H1 (cell line): ENCODE measurements at regions not wholly inside any gene's neighbourhood (a gene's known extent, or its start where the extent isn't known, plus 50 kb on each side); places are given as distances from the start of the nearest gene placed in this dataset.

Experiments
- CTCF ChIA-PET: fragments of 300-600 bp; sonication (Branson Sonifier 250); formaldehyde crosslinking; loops from one replicate; lab custom pipeline; 2021; ENCODE audit not compliant: partially characterized antibody; lab: Charles Lee
- POLR2A ChIA-PET: fragments of 300-600 bp; sonication (Branson Sonifier 250); formaldehyde crosslinking; loops from one replicate; lab custom pipeline; 2021; ENCODE audit warnings: inconsistent platforms; ENCODE audit not compliant: partially characterized antibody; lab: Charles Lee
- DNase-seq, 2 experiments: peaks; one replicate each; pipeline versions ENCODE4 v3.0.0 to v3.0.0-alpha.2; 2010 to 2022; ENCODE audit warnings: low spot score in 2 of 2, low read depth in 1 of 2, mixed read lengths in 1 of 2
- FAIRE-seq: peaks from 2 replicates; lab custom pipeline; 2011; peaks lifted over from hg19 to GRCh38; lab: Jason Lieb, UNC
- H2AFZ ChIP-seq: 2 replicates; pipeline ENCODE4 v1.8.1; 2012; ENCODE audit warnings: low read length, inconsistent platforms
- H2AK5ac ChIP-seq: 2 replicates; pipeline ENCODE4 v1.6.1; 2013; ENCODE audit warnings: low read depth, low read length
- H2BK120ac ChIP-seq: replicated peaks from 2 replicates; pipeline ENCODE3; 2013; ENCODE audit warnings: low read depth, low read length, inconsistent platforms
- H2BK12ac ChIP-seq: 2 replicates; pipeline ENCODE4 v1.6.1; 2013; ENCODE audit warnings: low read depth, low read length
- H2BK15ac ChIP-seq: 2 replicates; pipeline ENCODE4 v1.6.1; 2013; ENCODE audit warnings: low read length
- H2BK20ac ChIP-seq: 2 replicates; pipeline ENCODE4 v1.6.1; 2013; ENCODE audit warnings: low read length
- H2BK5ac ChIP-seq: 2 replicates; pipeline ENCODE4 v1.6.1; 2013; ENCODE audit warnings: low read depth, low read length
- H3K14ac ChIP-seq: 2 replicates; pipeline ENCODE4 v1.6.1; 2013; ENCODE audit warnings: inconsistent platforms; ENCODE audit not compliant: insufficient read length
- H3K18ac ChIP-seq: 2 replicates; pipeline ENCODE4 v1.6.1; 2013; ENCODE audit warnings: low read length; ENCODE audit errors: extremely low read depth
- H3K23ac ChIP-seq: 2 replicates; pipeline ENCODE4 v1.6.1; 2013; ENCODE audit warnings: inconsistent platforms; ENCODE audit not compliant: insufficient read length
- H3K23me2 ChIP-seq: 2 replicates; pipeline ENCODE4 v1.6.1; 2013; ENCODE audit warnings: low read depth, low read length
- H3K27ac ChIP-seq: 2 replicates; pipeline ENCODE4 v1.6.1; 2011; ENCODE audit warnings: low read depth, low read length, inconsistent platforms
- H3K27me3 ChIP-seq, 4 experiments: replicated peaks in 1 of 4; 1 replicate in 1 of 4; 2 replicates in 3 of 4; pipeline versions ENCODE4 v1.6.1 to v1.8.1; 2011 to 2013; ENCODE audit warnings: low read length in 3 of 4, mild to moderate bottlenecking in 3 of 4, inconsistent platforms in 2 of 4, mixed read lengths in 2 of 4, moderate library complexity in 1 of 4; ENCODE audit not compliant: control insufficient read depth in 3 of 4, insufficient read depth in 3 of 4; ENCODE audit errors: extremely low read depth in 1 of 4
- H3K36me3 ChIP-seq, 4 experiments: 2 replicates each; pipeline versions ENCODE4 v1.6.1 to v1.8.1; 2011 to 2013; ENCODE audit warnings: mild to moderate bottlenecking in 4 of 4, low read length in 3 of 4, moderate library complexity in 2 of 4, control low read depth in 1 of 4, inconsistent platforms in 1 of 4; ENCODE audit not compliant: insufficient read depth in 4 of 4, control insufficient read depth in 2 of 4
- H3K4ac ChIP-seq: replicated peaks from 2 replicates; pipeline ENCODE3; 2013; ENCODE audit warnings: low read length, low read depth, mixed read lengths, inconsistent platforms; ENCODE audit not compliant: insufficient read length
- H3K4me1 ChIP-seq, 4 experiments: replicated peaks in 1 of 4; 1 replicate in 1 of 4; 2 replicates in 3 of 4; pipeline versions ENCODE4 v1.6.1 to v1.8.1; 2011 to 2013; ENCODE audit warnings: low read length in 3 of 4, inconsistent platforms in 2 of 4, mixed read lengths in 1 of 4; ENCODE audit not compliant: insufficient read depth in 4 of 4, control insufficient read depth in 3 of 4
- H3K4me2 ChIP-seq, 2 experiments: 2 replicates each; pipeline versions ENCODE4 v1.6.1 to v1.8.1; 2011 to 2013; ENCODE audit warnings: low read depth in 2 of 2, low read length in 2 of 2, control low read depth in 1 of 2, inconsistent platforms in 1 of 2, mild to moderate bottlenecking in 1 of 2; ENCODE audit not compliant: insufficient read depth in 1 of 2
- H3K4me3 ChIP-seq, 4 experiments: fragments of 200-600, 300-600 bp in 1 of 4; sonication (generic), shearing (Covaris generic), sonication (Bioruptor Twin) in 1 of 4; 2 replicates each; pipeline versions ENCODE4 v1.5.1 to v1.8.1; 2011 to 2016; ENCODE audit warnings: low read length in 4 of 4, low read depth in 3 of 4, control low read depth in 2 of 4, inconsistent platforms in 2 of 4, mild to moderate bottlenecking in 2 of 4, mixed read lengths in 1 of 4, moderate library complexity in 1 of 4; ENCODE audit not compliant: insufficient read depth in 2 of 4; ENCODE audit errors: extremely low read depth in 1 of 4
- H3K56ac ChIP-seq: replicated peaks from 2 replicates; pipeline ENCODE3; 2013; ENCODE audit warnings: low read depth, mild to moderate bottlenecking, mixed read lengths, low read length, inconsistent platforms; ENCODE audit not compliant: insufficient read length
- H3K79me1 ChIP-seq: 2 replicates; pipeline ENCODE4 v1.6.1; 2013; ENCODE audit warnings: low read depth, low read length, control low read depth
- H3K79me2 ChIP-seq, 2 experiments: 2 replicates each; pipeline versions ENCODE4 v1.6.1 to v1.8.1; 2012 to 2013; ENCODE audit warnings: low read length in 2 of 2, mild to moderate bottlenecking in 2 of 2, inconsistent platforms in 1 of 2; ENCODE audit not compliant: insufficient read depth in 2 of 2, control insufficient read depth in 1 of 2
- H3K9ac ChIP-seq, 4 experiments: replicated peaks in 1 of 4; 1 replicate in 1 of 4; 2 replicates in 3 of 4; pipeline versions ENCODE4 v1.6.1 to v1.8.1; 2011 to 2013; ENCODE audit warnings: low read depth in 3 of 4, low read length in 3 of 4, control low read depth in 2 of 4, mild to moderate bottlenecking in 2 of 4, moderate library complexity in 2 of 4, inconsistent platforms in 1 of 4; ENCODE audit errors: extremely low read depth in 1 of 4
- H3K9me3 ChIP-seq, 2 experiments: 2 replicates each; pipeline versions ENCODE4 v1.6.1 to v1.8.1; 2012 to 2013; ENCODE audit warnings: mild to moderate bottlenecking in 2 of 2, moderate library complexity in 2 of 2, control low read depth in 1 of 2, inconsistent platforms in 1 of 2, low read depth in 1 of 2, low read length in 1 of 2, mixed read lengths in 1 of 2; ENCODE audit not compliant: insufficient read depth in 2 of 2
- H4K20me1 ChIP-seq, 2 experiments: replicated peaks in 1 of 2; 2 replicates each; pipeline versions ENCODE3 to v1.8.1; 2011 to 2013; ENCODE audit warnings: inconsistent platforms in 2 of 2, low read length in 2 of 2, mild to moderate bottlenecking in 1 of 2; ENCODE audit not compliant: insufficient read depth in 2 of 2, control insufficient read depth in 1 of 2
- H4K5ac ChIP-seq: 2 replicates; pipeline ENCODE4 v1.6.1; 2013; ENCODE audit warnings: low read length, low read depth, mixed read lengths, inconsistent platforms; ENCODE audit not compliant: insufficient read length
- H4K8ac ChIP-seq: 2 replicates; pipeline ENCODE4 v1.8.0; 2013; ENCODE audit warnings: mild to moderate bottlenecking, moderate library complexity, low read length, inconsistent platforms; ENCODE audit not compliant: insufficient read depth; ENCODE audit errors: extremely low read depth
- H4K91ac ChIP-seq: replicated peaks from 2 replicates; pipeline ENCODE3; 2013; ENCODE audit warnings: low read length, mixed read lengths, inconsistent platforms; ENCODE audit not compliant: insufficient read length
- BACH1 ChIP-seq: IDR thresholded peaks from 2 replicates; pipeline ENCODE4 v1.6.1; 2012; ENCODE audit warnings: low read length, improper control_type of control experiment
- CBX8 ChIP-seq: fragments of 300-800, 300-1000 bp; sonication (generic); IDR thresholded peaks from 2 replicates; pipeline ENCODE4 v1.7.1; 2016; ENCODE audit warnings: low read depth, low read length, borderline replicate concordance
- CHD1 ChIP-seq: IDR thresholded peaks from 2 replicates; pipeline ENCODE4 v1.6.1; 2012; ENCODE audit warnings: low read depth, low read length, improper control_type of control experiment
- CHD2 ChIP-seq: IDR thresholded peaks from 2 replicates; pipeline ENCODE4 v1.6.1; 2012; ENCODE audit warnings: low read length, improper control_type of control experiment
- EZH2 ChIP-seq: fragments of 200-600 bp; sonication (generic); IDR thresholded peaks from 2 replicates; pipeline ENCODE4 v1.7.1; 2012; ENCODE audit warnings: low read depth, mild to moderate bottlenecking, moderate library complexity, low read length, inconsistent platforms; ENCODE audit not compliant: severe bottlenecking
- FOSL1 ChIP-seq: IDR thresholded peaks from 2 replicates; pipeline ENCODE4 v1.6.1; 2011; ENCODE audit warnings: mild to moderate bottlenecking, low read depth, low read length, moderate library complexity; ENCODE audit not compliant: insufficient read depth
- GTF2F1 ChIP-seq: IDR thresholded peaks from 2 replicates; pipeline ENCODE4 v1.6.1; 2012; ENCODE audit warnings: low read depth, low read length, improper control_type of control experiment, borderline replicate concordance
- HDAC6 ChIP-seq: IDR thresholded peaks from one replicate; pipeline ENCODE4 v1.7.1; 2012; ENCODE audit warnings: low read depth, mild to moderate bottlenecking, inconsistent platforms, low read length, moderate library complexity
- PHF8 ChIP-seq: fragments of 200-600 bp; sonication (generic); conservative IDR thresholded peaks from 2 replicates; pipeline ENCODE4 v1.7.1; 2012; ENCODE audit warnings: low read depth, mild to moderate bottlenecking, inconsistent platforms, low read length, moderate library complexity
- POU5F1 ChIP-seq: IDR thresholded peaks from 2 replicates; pipeline ENCODE4 v1.6.1; 2011; ENCODE audit warnings: low read depth, mild to moderate bottlenecking, low read length, moderate library complexity
- WGBS, 2 experiments: shearing (Covaris generic) in 1 of 2; methylation state at CpG; one replicate each; pipeline versions ENCODE4 v1.1.6 to v1.1.7; 2013 to 2015; ENCODE audit warnings: low lambda C conversion rate in 2 of 2, mixed read lengths in 2 of 2, inconsistent platforms in 1 of 2, low coverage in 1 of 2, missing lambda C conversion rate in 1 of 2; ENCODE audit not compliant: insufficient replicate concordance in 2 of 2, insufficient coverage in 1 of 2, insufficient read length in 1 of 2; ENCODE audit errors: extremely low coverage in 1 of 2, missing lambda C conversion rate in 1 of 2; 5-methylcytosine and 5-hydroxymethylcytosine counted together

- CTCF ChIA-PET = interaction anchor here (0.8 to 2.9 kb wide), 5 partner anchors 15 to 471 kb away, joined by 3 to 11 read pairs (median 3); no protein-coding TSS in a partner anchor
- H3K4me2 ChIP-seq = no peak overlapping the region
- no peaks in the 10 kb centered on the region for H3K36me3 ChIP-seq
- no peaks in the 10 kb centered on the region for H3K27me3 ChIP-seq
- H4K91ac ChIP-seq = no peak overlapping the region
- H3K27ac ChIP-seq = no peak overlapping the region
- POLR2A ChIA-PET = no interaction called here
- no peak overlapping the region for H3K56ac ChIP-seq
- H2AFZ ChIP-seq = no peak overlapping the region
- TF ChIP-seq PHF8 = no peak
- no peak for TF ChIP-seq CHD2
- no peak for TF ChIP-seq POU5F1
- TF ChIP-seq CHD1 = no peak
- no peak for TF ChIP-seq BACH1
- TF ChIP-seq CBX8 = no peak
- no peak for TF ChIP-seq GTF2F1
- TF ChIP-seq FOSL1 = no peak
- TF ChIP-seq HDAC6 = no peak
- no peak for TF ChIP-seq EZH2
- 59% methylated on average over 6 of the region's 6 CpGs; no CpG with 5 or more reads in 1 of the 2 experiments for WGBS, 2 experiments
- H4K20me1 ChIP-seq = no peaks in the 10 kb centered on the region
- H3K4me3 ChIP-seq = no peak overlapping the region
- no peak overlapping the region for H2BK5ac ChIP-seq
- H3K9me3 ChIP-seq = no peaks in the 10 kb centered on the region
- no peaks in the 10 kb centered on the region for H3K79me1 ChIP-seq
- DNase-seq (peak in 1 of 2 experiments; percentile 36), FAIRE-seq (no peak)
- no peak overlapping the region; the same call in 1 of the 2 replicates for H2BK15ac ChIP-seq
- no peak overlapping the region for H2AK5ac ChIP-seq
- H3K4me1 ChIP-seq = peaks cover 0 to 5% (median 2%) of the 10 kb centered on the region in 4 experiments; a peak in 3 of 7 replicates
- no peak overlapping the region for H3K18ac ChIP-seq
- H2BK20ac ChIP-seq = 0 out of 2 replicates have a peak overlapping the region, but pooled peaks have one; percentile 37
- H3K4ac ChIP-seq = no peak overlapping the region
- H3K23me2 ChIP-seq = no peaks in the 10 kb centered on the region
- H2BK12ac ChIP-seq = peak overlapping the region; percentile 55; the same call in 1 of the 2 replicates
- H2BK120ac ChIP-seq = no peak overlapping the region
- no peak overlapping the region for H3K23ac ChIP-seq
- H4K5ac ChIP-seq = no peak overlapping the region
- no peak overlapping the region for H3K14ac ChIP-seq
- no peak overlapping the region for H3K9ac ChIP-seq
- H4K8ac ChIP-seq = no peak overlapping the region
- no peaks in the 10 kb centered on the region for H3K79me2 ChIP-seq
These were observed 99.7 kb downstream of the CPN2 start for GRCh38 chr3:194251461-194251860.
